ENCODE measurements at regions not wholly inside any gene's neighbourhood (a gene's known extent, or its start where the extent isn't known, plus 50 kb on each side); places are given as distances from the start of the nearest gene placed in this dataset.
"Not testable (repeated sequence)": the region's sequence is repeated elsewhere in the genome, so short reads cannot be mapped to it uniquely, and the experiment has no call there.

GRCh38 chr2:216752855-216753505 is 57.6 kb upstream of the IGFBP5 start:
- H3K27me3 ChIP-seq (ENCODE audit: control insufficient read depth in 2 of 2, insufficient read depth in 2 of 2, low read length in 2 of 2), result no peaks in the 10 kb centered on the region
- H3K9me3 ChIP-seq (replicated peaks in 1 of 2; ENCODE audit: control insufficient read depth in 1 of 2, insufficient read depth in 1 of 2, low read length in 2 of 2), result no peaks in the 10 kb centered on the region
- no peak for TF ChIP-seq CTCF (IDR thresholded peaks at IDR 0.05)
- H3K4me3 Mint-ChIP-seq, result no peak overlapping the region
- H3K27me3 Mint-ChIP-seq (ENCODE audit: low read depth in 3 of 3), result peaks cover 0 to 13% (median 5%) of the 10 kb centered on the region in 3 donors
- no peak overlapping the region for H3K27ac Mint-ChIP-seq
- no peaks in the 10 kb centered on the region for H4K20me1 ChIP-seq (ENCODE audit: insufficient read depth, low read length)
- H3K27ac ChIP-seq (ENCODE audit: low read depth in 1 of 2, low read length in 2 of 2), result no peak overlapping the region
- H3K36me3 Mint-ChIP-seq, result no peaks in the 10 kb centered on the region
- no peak overlapping the region for H3K4me2 ChIP-seq (replicated peaks; ENCODE audit: extremely low read depth, low read length, poor library complexity, severe bottlenecking)
- peaks cover 18% of the 10 kb centered on the region for H3K4me1 Mint-ChIP-seq
- no peaks in the 10 kb centered on the region for H3K79me2 ChIP-seq (ENCODE audit: insufficient read depth, low read length)
- H2AFZ ChIP-seq (ENCODE audit: insufficient read depth, low read depth, low read length, poor library complexity, severe bottlenecking), result no peak overlapping the region
- H3K4me1 ChIP-seq (ENCODE audit: control insufficient read depth in 1 of 2, insufficient read depth in 2 of 2, low read length in 2 of 2), result no peaks in the 10 kb centered on the region
- H3K9me3 Mint-ChIP-seq, result peaks cover 0 to 11% (median 2%) of the 10 kb centered on the region in 7 donors
- no peaks in the 10 kb centered on the region for H3K36me3 ChIP-seq (replicated peaks in 1 of 2; ENCODE audit: control insufficient read depth in 1 of 2, insufficient read depth in 2 of 2, low read length in 2 of 2)
- intact Hi-C loops (cut with micrococcal nuclease), result no loop called here
- WGBS (ENCODE audit: insufficient coverage), result 100% methylated on average over 1 of the region's 2 CpGs
- H3K4me3 ChIP-seq (replicated peaks in 1 of 3; ENCODE audit: low read depth in 2 of 3, low read length in 3 of 3), result no peak overlapping the region
- no peak for DNase-seq
- no peak overlapping the region for H3K9ac ChIP-seq (ENCODE audit: insufficient read depth, low read length, poor library complexity, severe bottlenecking)

- DNase-seq; H3K27ac ChIP-seq (ENCODE audit: low read depth in 1 of 2, low read length in 2 of 2); intact Hi-C loops (cut with micrococcal nuclease); H2AFZ ChIP-seq (ENCODE audit: insufficient read depth, low read depth, low read length, poor library complexity, severe bottlenecking); H3K79me2 ChIP-seq (ENCODE audit: insufficient read depth, low read length); H3K9me3 ChIP-seq (replicated peaks in 1 of 2; ENCODE audit: control insufficient read depth in 1 of 2, insufficient read depth in 1 of 2, low read length in 2 of 2); H3K36me3 ChIP-seq (replicated peaks in 1 of 2; ENCODE audit: control insufficient read depth in 1 of 2, insufficient read depth in 2 of 2, low read length in 2 of 2); H3K4me3 ChIP-seq (replicated peaks in 1 of 3; ENCODE audit: low read depth in 2 of 3, low read length in 3 of 3); H3K27me3 ChIP-seq (ENCODE audit: control insufficient read depth in 2 of 2, insufficient read depth in 2 of 2, low read length in 2 of 2); H4K20me1 ChIP-seq (ENCODE audit: insufficient read depth, low read length); H3K27ac Mint-ChIP-seq; H3K9ac ChIP-seq (ENCODE audit: insufficient read depth, low read length, poor library complexity, severe bottlenecking); H3K4me2 ChIP-seq (replicated peaks; ENCODE audit: extremely low read depth, low read length, poor library complexity, severe bottlenecking); H3K4me3 Mint-ChIP-seq; H3K4me1 ChIP-seq (ENCODE audit: control insufficient read depth in 1 of 2, insufficient read depth in 2 of 2, low read length in 2 of 2); H3K36me3 Mint-ChIP-seq; H3K4me1 Mint-ChIP-seq: not testable (repeated sequence)
- H3K27me3 Mint-ChIP-seq (ENCODE audit: low read depth in 3 of 3), result peaks cover 0 to 20% (median 5%) of the 10 kb centered on the region in 3 donors
- peaks cover 0 to 23% (median 7%) of the 10 kb centered on the region in 7 donors for H3K9me3 Mint-ChIP-seq
Measured at GRCh38 chr2:216750750-216751149, 55.4 kb upstream of the IGFBP5 start.

GRCh38 chr2:216746268-216746667 is 50.9 kb upstream of the IGFBP5 start:
- H3K9ac ChIP-seq (ENCODE audit: insufficient read depth, low read length, poor library complexity, severe bottlenecking); H3K36me3 Mint-ChIP-seq; H4K20me1 ChIP-seq (ENCODE audit: insufficient read depth, low read length); H3K4me1 ChIP-seq (ENCODE audit: control insufficient read depth in 1 of 2, insufficient read depth in 2 of 2, low read length in 2 of 2); H3K79me2 ChIP-seq (ENCODE audit: insufficient read depth, low read length); H3K4me3 Mint-ChIP-seq; intact Hi-C loops (cut with micrococcal nuclease); H3K36me3 ChIP-seq (replicated peaks in 1 of 2; ENCODE audit: control insufficient read depth in 1 of 2, insufficient read depth in 2 of 2, low read length in 2 of 2); H3K4me2 ChIP-seq (replicated peaks; ENCODE audit: extremely low read depth, low read length, poor library complexity, severe bottlenecking); H3K27ac Mint-ChIP-seq; H3K27me3 ChIP-seq (ENCODE audit: control insufficient read depth in 2 of 2, insufficient read depth in 2 of 2, low read length in 2 of 2); H3K4me3 ChIP-seq (replicated peaks in 1 of 3; ENCODE audit: low read depth in 2 of 3, low read length in 3 of 3); H3K9me3 ChIP-seq (replicated peaks in 1 of 2; ENCODE audit: control insufficient read depth in 1 of 2, insufficient read depth in 1 of 2, low read length in 2 of 2); H3K4me1 Mint-ChIP-seq; DNase-seq; H2AFZ ChIP-seq (ENCODE audit: insufficient read depth, low read depth, low read length, poor library complexity, severe bottlenecking); H3K27ac ChIP-seq (ENCODE audit: low read depth in 1 of 2, low read length in 2 of 2): not testable (repeated sequence)
- 96% methylated on average over 4 of the region's 5 CpGs for WGBS (ENCODE audit: insufficient coverage)
- Mint-ChIP-seq H3K27me3 (ENCODE audit: low read depth in 3 of 3) (peaks cover 2 to 17% (median 5%) of the 10 kb centered on the region in 3 donors), H3K9me3 (peaks cover 0 to 21% (median 11%) of the 10 kb centered on the region in 7 donors)

All from CD14-positive monocyte (primary cell).